SK-N-MC (cell line): ENCODE measurements at regions not wholly inside any gene's neighbourhood (a gene's known extent, or its start where the extent isn't known, plus 50 kb on each side); places are given as distances from the start of the nearest gene placed in this dataset.
"Not testable (repeated sequence)": the region's sequence is repeated elsewhere in the genome, so short reads cannot be mapped to it uniquely, and the experiment has no call there.

ENCODE experiments used
- EZH2 ChIP-seq: fragments of 200-600 bp; sonication (generic); IDR thresholded peaks from one replicate; pipeline ENCODE4 v1.6.1; 2017; ENCODE audit warnings: antibody characterized with exemption
- POLR2AphosphoS5 ChIP-seq: IDR thresholded peaks from 2 replicates; pipeline ENCODE4 v1.6.1; 2012; ENCODE audit warnings: mild to moderate bottlenecking, low read depth, low read length, borderline replicate concordance

DNA sequence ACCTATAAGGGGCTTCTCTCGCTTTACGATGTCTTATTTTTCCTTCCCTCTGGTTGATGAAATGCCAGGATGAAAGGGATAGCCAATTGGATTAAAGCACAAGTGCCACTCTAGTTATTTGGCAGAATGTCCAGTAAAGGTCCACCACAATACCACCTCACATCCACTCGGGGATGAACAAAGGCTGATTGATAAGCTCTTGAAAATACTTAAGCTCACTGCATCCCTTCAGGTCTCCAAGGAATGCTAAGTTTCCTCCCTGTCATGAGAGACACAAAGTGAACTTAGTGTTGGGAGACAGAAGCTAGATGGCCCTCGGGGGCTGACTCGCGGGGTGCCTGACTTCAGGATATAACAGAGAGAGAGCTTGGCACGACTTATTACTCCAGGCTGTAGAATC is 185.9 kb upstream of the ZNF644 start:
- TF ChIP-seq POLR2AphosphoS5, EZH2: not testable (repeated sequence)
